ENCODE measurements at regions not wholly inside any gene's neighbourhood (a gene's known extent, or its start where the extent isn't known, plus 50 kb on each side); places are given as distances from the start of the nearest gene placed in this dataset.

DNA sequence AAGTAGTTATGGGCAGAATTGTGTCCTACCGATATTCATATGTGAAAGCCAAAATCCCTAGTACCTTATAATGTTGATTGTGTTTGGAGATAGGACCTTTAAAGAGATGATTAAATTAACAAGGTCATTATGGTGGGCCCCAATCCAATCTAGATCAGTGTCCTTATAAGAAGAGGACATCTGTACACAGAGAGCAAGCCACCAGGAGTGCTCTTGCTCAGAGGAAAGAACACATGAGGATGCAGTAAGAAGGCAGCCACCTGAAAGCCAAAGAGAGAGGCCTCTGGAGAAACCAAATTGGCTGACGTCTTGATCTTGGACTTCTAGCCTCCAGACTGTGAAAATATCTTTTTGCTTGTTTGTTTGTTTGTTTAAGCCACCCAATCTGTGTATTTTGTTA is 1290.8 kb upstream of the PABPC4L start:
- no peak overlapping the region for H3K4me2 ChIP-seq (ENCODE audit: insufficient read depth, low read length)
- no peaks in the 10 kb centered on the region for H4K20me1 ChIP-seq (replicated peaks; ENCODE audit: control insufficient read depth, extremely low read depth, insufficient read depth, low read length)
- H3K79me2 ChIP-seq (ENCODE audit: control insufficient read depth, insufficient read depth, low read length), result no peaks in the 10 kb centered on the region
- POLR2A ChIA-PET, result no interaction called here
- dilution Hi-C loops (cut with MboI; ENCODE audit: extremely low pct_ligation_motif_present, low sequenced_read_pairs) (no loop called here), intact Hi-C loops (cut with micrococcal nuclease) (no loop called here)
- no peaks in the 10 kb centered on the region for H3K9me3 ChIP-seq (replicated peaks; ENCODE audit: control insufficient read depth, insufficient read depth, low read length)
- H3K27me3 ChIP-seq (ENCODE audit: control insufficient read depth in 2 of 2, insufficient read depth in 2 of 2, low read length in 2 of 2), result no peaks in the 10 kb centered on the region
- H3K36me3 ChIP-seq (ENCODE audit: control insufficient read depth in 2 of 2, extremely low read depth in 1 of 2, insufficient read depth in 2 of 2, low read length in 2 of 2), result no peaks in the 10 kb centered on the region
- TF ChIP-seq, protein P1, sequence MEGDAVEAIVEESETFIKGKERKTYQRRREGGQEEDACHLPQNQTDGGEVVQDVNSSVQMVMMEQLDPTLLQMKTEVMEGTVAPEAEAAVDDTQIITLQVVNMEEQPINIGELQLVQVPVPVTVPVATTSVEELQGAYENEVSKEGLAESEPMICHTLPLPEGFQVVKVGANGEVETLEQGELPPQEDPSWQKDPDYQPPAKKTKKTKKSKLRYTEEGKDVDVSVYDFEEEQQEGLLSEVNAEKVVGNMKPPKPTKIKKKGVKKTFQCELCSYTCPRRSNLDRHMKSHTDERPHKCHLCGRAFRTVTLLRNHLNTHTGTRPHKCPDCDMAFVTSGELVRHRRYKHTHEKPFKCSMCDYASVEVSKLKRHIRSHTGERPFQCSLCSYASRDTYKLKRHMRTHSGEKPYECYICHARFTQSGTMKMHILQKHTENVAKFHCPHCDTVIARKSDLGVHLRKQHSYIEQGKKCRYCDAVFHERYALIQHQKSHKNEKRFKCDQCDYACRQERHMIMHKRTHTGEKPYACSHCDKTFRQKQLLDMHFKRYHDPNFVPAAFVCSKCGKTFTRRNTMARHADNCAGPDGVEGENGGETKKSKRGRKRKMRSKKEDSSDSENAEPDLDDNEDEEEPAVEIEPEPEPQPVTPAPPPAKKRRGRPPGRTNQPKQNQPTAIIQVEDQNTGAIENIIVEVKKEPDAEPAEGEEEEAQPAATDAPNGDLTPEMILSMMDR (IDR thresholded peaks at IDR 0.05; ENCODE audit: extremely low read depth in 1 of 2, insufficient read depth in 1 of 2, low read depth in 1 of 2, low read length in 2 of 2), result no peak
- TF ChIP-seq POLR2AphosphoS5 (IDR thresholded peaks at IDR 0.05; ENCODE audit: insufficient read depth, low read depth, low read length), result no peak
- TF ChIP-seq GATA2 (IDR thresholded peaks at IDR 0.05; ENCODE audit: insufficient read depth, insufficient read length, low read depth, low read length), result no peak
- TF ChIP-seq MYC (IDR thresholded peaks at IDR 0.05; ENCODE audit: low read depth, low read length), result no peak
- no peak for TF ChIP-seq JUN (IDR thresholded peaks at IDR 0.05; ENCODE audit: borderline replicate concordance, insufficient read depth, insufficient read length, low read depth)
- TF ChIP-seq EZH2 (IDR thresholded peaks at IDR 0.05; ENCODE audit: borderline replicate concordance, low read depth, low read length, severe bottlenecking), result no peak
- TF ChIP-seq POLR2A (IDR thresholded peaks at IDR 0.05; ENCODE audit: low read depth, low read length), result no peak
- TF ChIP-seq FOS (IDR thresholded peaks at IDR 0.05; ENCODE audit: borderline replicate concordance, insufficient read depth, low read length), result no peak
- TF ChIP-seq, protein P2, sequence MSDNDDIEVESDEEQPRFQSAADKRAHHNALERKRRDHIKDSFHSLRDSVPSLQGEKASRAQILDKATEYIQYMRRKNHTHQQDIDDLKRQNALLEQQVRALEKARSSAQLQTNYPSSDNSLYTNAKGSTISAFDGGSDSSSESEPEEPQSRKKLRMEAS (IDR thresholded peaks at IDR 0.05; ENCODE audit: insufficient read depth, insufficient read length), result no peak
- BruUV-seq (replicated peaks), result no TSS peak
- CTCF ChIA-PET, result no interaction called here
- no peak overlapping the region for H3K4me3 ChIP-seq (replicated peaks in 1 of 3; ENCODE audit: insufficient read depth in 1 of 3, low read depth in 1 of 3, low read length in 3 of 3)
- H3K27ac ChIP-seq (ENCODE audit: insufficient read depth, low read depth, low read length), result no peak overlapping the region
- no peaks in the 10 kb centered on the region for H3K4me1 ChIP-seq (ENCODE audit: control insufficient read depth, extremely low read depth, insufficient read depth, low read length)
- no peak for FAIRE-seq
- no peak for DNase-seq (ENCODE audit: low read depth, low spot score)
- no peak overlapping the region for H2AFZ ChIP-seq (ENCODE audit: low read depth, low read length)
- H3K9me1 ChIP-seq (replicated peaks; ENCODE audit: control insufficient read depth, extremely low read depth, insufficient read depth, low read length), result no peaks in the 10 kb centered on the region
- no peak overlapping the region for H3K9ac ChIP-seq (replicated peaks; ENCODE audit: extremely low read depth, insufficient read depth, low read length)
